ENCODE measurements at regions not wholly inside any gene's neighbourhood (a gene's known extent, or its start where the extent isn't known, plus 50 kb on each side); places are given as distances from the start of the nearest gene placed in this dataset.
"Not testable (repeated sequence)": the region's sequence is repeated elsewhere in the genome, so short reads cannot be mapped to it uniquely, and the experiment has no call there.

DNA sequence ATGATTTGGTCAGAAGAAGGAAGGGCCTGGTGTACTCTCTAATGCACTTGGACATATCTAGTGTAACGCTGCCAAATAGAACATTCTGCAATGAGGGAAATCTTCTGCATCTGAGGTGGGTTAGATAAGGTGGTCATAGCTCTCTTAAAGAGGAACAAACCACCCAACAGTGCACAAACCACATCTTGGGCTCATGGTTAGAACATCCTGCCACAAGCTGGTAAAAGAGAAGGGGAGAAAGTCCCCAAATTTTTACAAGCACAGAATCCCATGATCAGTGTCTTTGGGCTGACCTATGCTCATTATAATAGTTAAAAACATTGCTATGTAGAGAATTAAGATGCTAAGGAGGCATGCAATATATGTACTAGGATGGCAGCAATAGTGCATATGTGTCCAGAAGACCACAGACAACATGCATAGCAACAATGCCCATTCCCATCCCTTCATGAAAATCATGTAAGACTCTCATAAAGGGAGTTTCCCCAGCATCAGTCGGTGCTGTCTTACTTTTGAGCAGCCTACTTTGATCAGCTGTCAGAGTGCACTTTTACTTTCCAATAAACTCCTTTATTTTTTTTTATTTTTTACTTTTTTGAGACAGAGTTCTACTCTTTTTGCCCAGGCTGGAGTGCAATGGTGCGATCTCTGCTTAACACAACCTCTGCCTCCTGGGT is 99.7 kb upstream of the SLC7A11 start:
- DNase-seq (ENCODE audit: low read depth), result peak; percentile 74
- TF ChIP-seq, protein P1, sequence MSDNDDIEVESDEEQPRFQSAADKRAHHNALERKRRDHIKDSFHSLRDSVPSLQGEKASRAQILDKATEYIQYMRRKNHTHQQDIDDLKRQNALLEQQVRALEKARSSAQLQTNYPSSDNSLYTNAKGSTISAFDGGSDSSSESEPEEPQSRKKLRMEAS (IDR thresholded peaks at IDR 0.05; ENCODE audit: low read depth, low read length), result no peak
- TF ChIP-seq, protein P2, sequence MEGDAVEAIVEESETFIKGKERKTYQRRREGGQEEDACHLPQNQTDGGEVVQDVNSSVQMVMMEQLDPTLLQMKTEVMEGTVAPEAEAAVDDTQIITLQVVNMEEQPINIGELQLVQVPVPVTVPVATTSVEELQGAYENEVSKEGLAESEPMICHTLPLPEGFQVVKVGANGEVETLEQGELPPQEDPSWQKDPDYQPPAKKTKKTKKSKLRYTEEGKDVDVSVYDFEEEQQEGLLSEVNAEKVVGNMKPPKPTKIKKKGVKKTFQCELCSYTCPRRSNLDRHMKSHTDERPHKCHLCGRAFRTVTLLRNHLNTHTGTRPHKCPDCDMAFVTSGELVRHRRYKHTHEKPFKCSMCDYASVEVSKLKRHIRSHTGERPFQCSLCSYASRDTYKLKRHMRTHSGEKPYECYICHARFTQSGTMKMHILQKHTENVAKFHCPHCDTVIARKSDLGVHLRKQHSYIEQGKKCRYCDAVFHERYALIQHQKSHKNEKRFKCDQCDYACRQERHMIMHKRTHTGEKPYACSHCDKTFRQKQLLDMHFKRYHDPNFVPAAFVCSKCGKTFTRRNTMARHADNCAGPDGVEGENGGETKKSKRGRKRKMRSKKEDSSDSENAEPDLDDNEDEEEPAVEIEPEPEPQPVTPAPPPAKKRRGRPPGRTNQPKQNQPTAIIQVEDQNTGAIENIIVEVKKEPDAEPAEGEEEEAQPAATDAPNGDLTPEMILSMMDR (IDR thresholded peaks at IDR 0.05; ENCODE audit: low read depth, low read length), result no peak
- no peak for TF ChIP-seq POLR2A (IDR thresholded peaks at IDR 0.05; ENCODE audit: extremely low read depth, insufficient read length)
- no peak for TF ChIP-seq MYC (IDR thresholded peaks at IDR 0.05; ENCODE audit: low read depth, low read length)
- H3K4me3 ChIP-seq (ENCODE audit: low read depth, low read length), result no peak overlapping the region

DNA sequence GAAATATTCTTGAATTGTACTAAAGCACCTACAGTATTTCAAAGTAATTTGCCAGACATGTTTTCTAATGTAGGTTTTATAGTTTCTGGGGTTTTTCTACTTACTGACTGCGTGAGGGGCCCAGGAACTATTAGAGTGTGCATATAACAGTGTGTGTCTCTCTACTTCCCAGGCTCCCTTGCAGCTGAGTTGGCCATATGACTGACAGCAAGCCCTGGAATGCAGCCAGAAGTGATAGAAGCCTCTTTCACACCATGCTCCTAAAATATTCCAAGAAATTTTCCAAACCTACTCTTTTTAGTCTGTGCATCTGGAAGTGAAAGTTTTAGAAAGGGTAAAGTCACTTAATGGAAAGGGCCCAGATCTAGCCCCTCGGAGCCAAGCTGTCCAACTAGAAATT is 96.7 kb upstream of the SLC7A11 start:
- DNase-seq (ENCODE audit: low read depth), result no peak
- no peak overlapping the region for H3K4me3 ChIP-seq (ENCODE audit: low read depth, low read length)
- TF ChIP-seq MYC (IDR thresholded peaks at IDR 0.05; ENCODE audit: low read depth, low read length) (no peak), POLR2A (IDR thresholded peaks at IDR 0.05; ENCODE audit: extremely low read depth, insufficient read length) (no peak)
- TF ChIP-seq, protein P2 (IDR thresholded peaks at IDR 0.05; ENCODE audit: low read depth, low read length), result no peak
- TF ChIP-seq, protein P1 (IDR thresholded peaks at IDR 0.05; ENCODE audit: low read depth, low read length), result no peak

DNA sequence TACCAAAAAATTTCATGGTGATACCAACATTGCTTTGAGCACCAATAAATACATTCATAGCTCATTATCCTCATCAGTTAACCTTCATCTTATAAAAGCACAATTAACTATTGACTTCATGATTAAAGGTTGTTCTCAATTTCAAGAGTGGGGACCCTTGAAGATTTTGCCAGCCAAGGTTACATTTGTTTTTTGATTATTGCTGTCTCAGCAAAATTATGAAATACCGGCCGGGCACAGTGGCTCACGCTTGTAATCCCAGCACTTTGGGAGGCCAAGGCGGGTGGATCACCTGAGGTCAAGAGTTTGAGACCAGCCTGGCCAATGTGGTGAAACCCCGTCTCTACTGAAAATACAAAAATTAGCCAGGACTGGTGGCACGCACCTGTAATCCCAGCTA is 96.1 kb upstream of the SLC7A11 start:
- not testable (repeated sequence) for DNase-seq (ENCODE audit: low read depth); H3K4me3 ChIP-seq (ENCODE audit: low read depth, low read length)

DNA sequence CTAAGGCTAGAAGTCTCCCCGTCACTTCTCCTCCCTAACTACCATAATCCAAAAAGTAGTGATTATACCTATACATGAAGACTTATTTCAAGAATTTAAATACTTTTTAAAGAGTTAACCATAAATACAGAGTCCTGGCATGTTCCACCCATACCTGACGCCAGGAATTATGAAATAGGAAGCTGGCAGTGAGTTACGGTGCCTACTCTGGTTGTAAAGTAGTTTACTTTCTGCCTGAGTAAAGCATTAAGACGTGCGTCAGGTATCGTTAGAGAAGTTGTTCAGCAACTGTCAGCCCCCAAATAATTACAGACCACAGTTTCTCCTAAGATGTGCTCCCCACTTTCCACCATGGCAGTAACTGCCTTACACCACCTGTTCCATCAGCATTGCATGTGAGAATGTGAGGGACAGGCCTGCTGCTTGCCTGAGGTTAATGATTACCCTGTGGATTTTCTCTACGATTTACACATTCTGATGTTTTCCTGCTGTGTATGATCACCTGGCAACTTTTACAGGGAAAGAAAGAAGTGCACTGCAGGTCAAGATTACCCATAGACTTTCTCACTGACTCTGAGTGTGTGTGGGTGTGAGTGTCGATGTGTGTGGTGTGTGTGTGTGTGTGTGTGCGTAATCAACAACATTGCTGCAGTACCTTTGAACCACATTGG is 92.3 kb upstream of the SLC7A11 start:
- no peak for DNase-seq (ENCODE audit: low read depth)
- TF ChIP-seq, protein P1 (IDR thresholded peaks at IDR 0.05; ENCODE audit: low read depth, low read length), result no peak
- no peak for TF ChIP-seq MYC (IDR thresholded peaks at IDR 0.05; ENCODE audit: low read depth, low read length)
- TF ChIP-seq, protein P2 (IDR thresholded peaks at IDR 0.05; ENCODE audit: low read depth, low read length), result no peak
- TF ChIP-seq POLR2A (IDR thresholded peaks at IDR 0.05; ENCODE audit: extremely low read depth, insufficient read length), result no peak
- no peak overlapping the region for H3K4me3 ChIP-seq (ENCODE audit: low read depth, low read length)

DNA sequence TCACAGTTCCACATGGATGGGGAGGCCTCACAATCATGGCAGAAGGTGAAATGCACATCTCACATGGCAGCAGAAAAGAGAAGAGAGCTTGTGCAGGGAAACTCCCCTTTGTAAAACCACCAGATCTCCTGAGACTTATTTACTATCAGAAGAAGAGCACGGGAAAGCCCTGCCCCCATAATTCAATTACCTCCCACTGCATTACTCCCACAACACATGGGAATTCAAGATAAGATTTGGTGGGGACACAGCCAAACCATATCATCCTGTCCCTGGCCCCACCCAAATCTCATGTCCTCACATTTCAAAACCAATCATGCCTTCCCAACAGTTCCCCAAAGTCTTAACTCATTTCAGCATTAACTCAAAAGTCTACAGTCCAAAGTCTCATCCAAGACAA is 90.3 kb upstream of the SLC7A11 start:
- peak; percentile 7 for DNase-seq (ENCODE audit: low read depth)
- not testable (repeated sequence) for H3K4me3 ChIP-seq (ENCODE audit: low read depth, low read length)

DNA sequence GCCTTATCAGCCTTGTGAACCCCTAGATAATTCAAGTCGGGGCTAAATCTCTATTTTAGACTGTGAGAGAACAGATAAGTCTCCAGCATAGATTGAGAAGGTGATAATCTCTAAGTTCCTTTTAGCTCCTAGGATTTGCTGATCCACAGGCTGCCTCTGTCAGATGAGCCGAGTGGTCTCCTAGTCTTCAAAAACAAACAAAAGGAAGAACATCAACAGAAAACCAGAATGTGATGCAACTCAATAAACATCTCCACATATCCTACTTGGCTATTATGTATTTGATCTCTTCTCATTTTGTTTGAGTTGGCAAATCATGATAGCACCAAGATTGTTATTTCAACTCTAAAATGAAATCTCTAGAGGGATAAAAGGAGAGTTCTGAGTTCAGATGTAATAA is 88.4 kb upstream of the SLC7A11 start:
- H3K4me3 ChIP-seq (ENCODE audit: low read depth, low read length), result no peak overlapping the region

DNA sequence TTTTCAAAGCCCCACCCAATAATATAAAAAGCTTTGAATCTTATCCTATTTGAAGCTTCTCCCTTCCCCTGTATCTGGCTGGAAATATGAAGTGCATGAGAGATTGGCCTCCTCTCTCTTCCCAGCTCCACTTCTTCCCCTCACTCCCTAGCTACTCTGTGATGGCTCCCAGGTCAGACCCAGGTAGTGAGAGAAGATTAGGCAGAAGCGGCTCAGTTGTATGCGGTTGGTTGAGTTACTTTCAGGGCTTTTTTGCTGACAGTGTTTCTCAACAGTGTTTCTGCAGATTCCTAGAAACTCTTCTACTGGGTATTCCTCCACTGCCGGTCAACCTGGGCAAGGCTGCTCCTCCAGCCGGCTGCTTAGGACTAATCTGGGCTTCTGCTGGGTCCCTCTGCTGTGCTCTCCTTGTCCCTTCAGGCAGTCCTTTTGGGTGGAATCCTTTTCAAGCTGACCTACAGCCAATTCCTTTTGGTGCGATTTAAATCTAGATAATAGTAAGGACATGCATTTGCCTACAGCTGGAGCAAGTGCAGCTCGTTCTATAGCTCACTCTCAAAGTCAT is 87.4 kb upstream of the SLC7A11 start:
- TF ChIP-seq, protein P2 (IDR thresholded peaks at IDR 0.05; ENCODE audit: low read depth, low read length), result no peak
- TF ChIP-seq POLR2A (IDR thresholded peaks at IDR 0.05; ENCODE audit: extremely low read depth, insufficient read length) (no peak), MYC (IDR thresholded peaks at IDR 0.05; ENCODE audit: low read depth, low read length) (no peak)
- H3K4me3 ChIP-seq (ENCODE audit: low read depth, low read length), result no peak overlapping the region
- DNase-seq (ENCODE audit: low read depth), result no peak

More for the DNA sequence above, 88.4 kb upstream of the SLC7A11 start:
- no peak for TF ChIP-seq POLR2A (IDR thresholded peaks at IDR 0.05; ENCODE audit: extremely low read depth, insufficient read length)
- DNase-seq (ENCODE audit: low read depth), result no peak
